Endometrial microvascular endothelial cells (primary cell): ENCODE measurements at regions not wholly inside any gene's neighbourhood (a gene's known extent, or its start where the extent isn't known, plus 50 kb on each side); places are given as distances from the start of the nearest gene placed in this dataset.

Experiments used
- in situ Hi-C: cut with HindIII; loops from 2 replicates; pipeline ENCODE4 v1.10.0; 2017; ENCODE audit warnings: low sequenced_read_pairs, low pct_unique_long_range_greater_than_20kb; ENCODE audit errors: inconsistent ontology term

- in situ Hi-C loops: no loop called here
Measured at GRCh38 chr3:159186581-159186980, 384.7 kb downstream of the MFSD1 start.

GRCh38 chr3:159187232-159187631 is 385.4 kb downstream of the MFSD1 start:
- in situ Hi-C loops: no loop called here

GRCh38 chr3:159187706-159188105 is 385.9 kb downstream of the MFSD1 start:
- in situ Hi-C loops: no loop called here

- in situ Hi-C loops: no loop called here
Measured at GRCh38 chr3:159189994-159190669, 388.3 kb downstream of the MFSD1 start.

DNA sequence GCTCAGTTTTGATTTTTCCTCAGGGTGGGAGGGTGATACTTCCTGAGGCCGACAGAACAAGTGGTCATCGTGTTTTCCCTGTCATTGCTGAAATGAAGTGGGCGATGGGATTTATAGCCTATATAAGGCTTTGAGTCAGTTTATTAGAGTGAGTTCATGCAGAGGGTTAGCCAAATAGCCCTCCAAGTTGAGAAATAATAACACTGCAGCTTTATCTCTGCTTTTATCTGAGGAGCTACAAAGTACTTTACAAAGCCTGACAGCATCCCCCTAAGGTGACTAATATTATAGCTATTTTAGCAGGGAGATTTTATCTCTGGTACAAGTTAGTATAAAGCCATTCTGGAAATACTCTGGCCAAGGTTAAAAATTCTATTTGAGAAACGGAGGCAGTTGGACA is 389.6 kb downstream of the MFSD1 start:
- in situ Hi-C loops: no loop called here

DNA sequence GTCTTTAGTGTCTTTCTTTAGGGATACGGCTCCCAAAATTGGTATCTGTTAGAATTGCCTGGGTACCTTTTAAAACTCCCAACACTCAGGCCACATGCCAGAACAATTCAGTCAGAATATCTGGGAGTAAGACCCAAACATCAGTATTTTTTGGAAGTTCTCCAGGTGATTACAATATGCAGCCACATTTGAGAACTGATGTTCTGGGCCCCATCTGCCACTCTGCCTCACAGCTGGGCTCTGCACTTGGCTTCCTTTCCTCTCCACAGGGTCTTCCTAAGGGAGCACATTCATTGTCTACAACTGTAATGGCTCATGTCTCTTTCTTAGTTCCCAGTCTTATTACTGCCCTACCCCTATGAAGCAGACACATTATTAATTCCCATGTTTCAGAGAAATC is 394.5 kb downstream of the MFSD1 start:
- in situ Hi-C loops: no loop called here

DNA sequence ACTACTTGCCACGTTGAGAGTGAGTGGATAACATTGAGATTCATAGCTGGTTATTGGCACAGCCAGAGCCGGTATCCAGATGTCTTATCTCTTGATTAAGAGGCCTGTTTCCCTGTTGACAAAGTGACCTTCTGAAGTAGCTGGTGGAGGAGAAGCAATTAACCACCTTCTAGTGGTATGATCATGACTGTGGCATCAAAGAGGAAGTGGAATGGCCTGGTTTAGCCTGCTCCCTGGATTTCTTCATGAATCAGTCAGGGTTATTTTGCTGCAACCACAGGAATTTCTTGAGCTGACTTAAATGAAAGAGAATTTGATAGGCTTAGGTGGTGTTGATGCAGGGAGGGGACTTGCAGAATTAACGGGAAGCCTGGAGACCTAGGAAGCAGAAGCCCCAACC is 398.3 kb downstream of the MFSD1 start:
- in situ Hi-C loops: no loop called here

- in situ Hi-C loops: no loop called here
Measured at GRCh38 chr3:159208050-159208449, 406.2 kb downstream of the MFSD1 start.

DNA sequence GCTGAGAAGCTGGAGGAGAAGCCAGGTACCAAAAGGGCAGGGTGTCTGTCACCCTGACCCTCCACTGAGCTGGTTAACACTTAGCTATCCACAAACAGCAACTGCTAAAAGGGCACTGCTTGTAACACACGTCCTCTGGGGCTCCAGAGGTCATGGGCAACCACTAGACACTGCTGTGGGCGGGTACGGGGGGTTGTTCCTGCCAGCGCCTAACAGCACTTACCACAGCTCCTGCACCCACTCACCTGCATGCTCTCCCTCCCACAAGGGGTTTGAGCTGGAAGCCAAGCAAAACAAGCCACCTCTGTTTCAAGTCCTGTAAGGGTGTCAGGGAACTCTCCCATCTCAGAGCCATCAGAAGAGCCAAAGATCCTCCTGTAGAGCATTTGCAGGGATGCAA is 407.6 kb downstream of the MFSD1 start:
- in situ Hi-C loops: no loop called here

GRCh38 chr3:159210336-159210735 is 408.5 kb downstream of the MFSD1 start:
- in situ Hi-C loops: no loop called here

GRCh38 chr3:159216311-159216710 is 414.5 kb downstream of the MFSD1 start:
- in situ Hi-C loops: no loop called here

- in situ Hi-C loops: no loop called here
Measured at GRCh38 chr3:159219231-159219630, 417.4 kb downstream of the MFSD1 start.

DNA sequence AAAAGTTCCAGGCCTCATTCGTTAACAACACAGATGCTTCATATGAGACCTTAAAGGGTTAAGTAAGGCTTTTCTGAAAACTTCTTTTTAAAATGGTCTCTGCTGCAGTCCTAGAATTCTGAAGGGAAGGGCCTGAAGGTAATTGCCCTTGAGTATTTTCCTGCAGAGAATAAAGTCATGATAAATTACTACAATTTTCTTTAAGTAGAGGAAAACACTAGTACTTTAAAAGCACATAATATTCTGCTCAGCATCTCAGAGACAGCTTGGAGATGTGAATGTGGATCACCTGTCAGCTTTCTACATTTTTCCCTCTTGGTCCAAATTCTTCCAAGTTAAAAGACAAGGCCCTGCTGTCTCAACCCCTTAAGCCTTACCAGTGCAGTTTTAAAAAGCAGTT is 419.5 kb downstream of the MFSD1 start:
- in situ Hi-C loops: no loop called here

DNA sequence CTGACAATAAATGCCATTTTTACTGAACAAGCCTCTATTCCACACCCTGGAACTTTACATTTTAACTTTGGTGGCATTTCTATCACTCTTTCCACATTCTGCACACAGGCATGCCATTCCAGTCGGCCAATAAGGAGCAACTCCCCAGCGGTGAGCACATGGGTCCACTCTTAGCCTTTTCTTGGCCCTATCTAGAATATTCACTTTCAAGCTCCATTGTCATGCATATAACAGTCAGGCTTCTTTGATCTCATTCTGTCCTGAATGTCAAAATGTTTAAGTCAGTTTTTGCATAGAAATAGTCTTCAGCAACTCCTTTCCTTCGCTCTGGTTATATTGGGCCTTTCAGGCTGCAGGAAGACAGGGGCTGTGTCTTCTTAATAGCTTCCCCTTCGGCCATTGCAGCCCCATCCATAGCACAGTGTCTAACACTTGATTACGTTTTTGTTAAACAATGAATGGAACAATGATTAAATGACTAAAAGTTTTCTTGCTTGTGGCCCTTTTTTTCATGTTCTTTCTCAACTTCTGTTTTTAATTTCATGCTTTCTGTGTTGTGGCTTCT is 427.3 kb downstream of the MFSD1 start:
- in situ Hi-C loops: no loop called here

DNA sequence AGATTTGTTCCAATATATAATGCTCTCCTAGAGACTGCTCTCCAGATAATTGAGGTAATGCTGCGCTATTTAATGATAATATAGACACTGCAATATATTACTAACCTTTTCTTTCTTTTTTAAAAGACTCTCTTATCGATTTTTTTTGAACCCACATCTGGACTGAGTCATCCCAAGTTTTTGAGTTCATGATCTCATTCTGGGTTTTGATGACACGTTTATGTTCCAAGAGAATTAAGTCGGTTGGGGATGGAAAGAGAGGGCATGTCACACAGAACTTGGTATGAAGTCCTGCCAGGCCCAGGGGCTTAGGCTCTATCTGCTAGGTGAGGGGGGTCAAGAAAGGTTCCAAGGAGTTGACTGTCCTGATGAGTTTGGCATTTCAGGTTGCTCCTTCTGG is 431.1 kb downstream of the MFSD1 start:
- in situ Hi-C loops: no loop called here

DNA sequence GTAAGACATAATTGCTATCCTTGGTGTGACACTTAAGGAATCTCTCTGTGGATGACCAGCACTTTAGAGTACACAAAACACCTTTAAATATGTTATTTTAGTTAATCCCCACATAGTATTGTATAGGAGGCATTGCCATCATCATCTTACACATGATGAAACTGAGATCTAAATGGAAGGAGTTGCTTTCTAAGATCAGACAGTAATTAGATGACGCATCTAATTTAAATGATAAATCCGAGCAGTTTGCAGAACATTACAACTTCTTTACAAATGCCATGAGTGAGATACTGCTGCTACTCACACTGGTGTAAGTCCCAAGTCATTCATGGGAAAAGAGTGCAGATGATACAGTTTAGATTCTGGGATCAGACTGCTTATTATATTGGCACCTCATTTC is 431.9 kb downstream of the MFSD1 start:
- in situ Hi-C loops: no loop called here

DNA sequence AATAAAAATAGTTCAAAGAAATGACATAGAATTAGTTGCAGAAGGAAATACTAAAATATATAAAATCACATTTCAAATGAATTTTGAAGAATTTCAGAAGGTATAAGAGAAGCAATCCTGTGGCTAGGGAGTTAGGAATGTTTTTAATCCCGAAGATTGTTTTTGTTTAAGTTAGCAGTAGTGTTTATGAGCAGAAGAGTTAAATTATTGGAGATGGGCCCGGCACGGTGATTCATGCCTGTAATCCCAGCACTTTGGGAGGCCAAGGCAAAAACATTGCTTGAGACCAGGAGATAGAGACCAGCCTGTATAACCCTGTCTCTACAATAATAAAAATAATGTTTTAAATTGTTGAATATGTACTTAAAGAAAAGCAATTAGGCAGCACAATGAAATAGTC is 432.5 kb downstream of the MFSD1 start:
- in situ Hi-C loops: no loop called here

- in situ Hi-C loops: no loop called here
Measured at GRCh38 chr3:159236321-159236720, 434.5 kb downstream of the MFSD1 start.

- in situ Hi-C loops: no loop called here
Measured at GRCh38 chr3:159237226-159237625, 435.4 kb downstream of the MFSD1 start.

DNA sequence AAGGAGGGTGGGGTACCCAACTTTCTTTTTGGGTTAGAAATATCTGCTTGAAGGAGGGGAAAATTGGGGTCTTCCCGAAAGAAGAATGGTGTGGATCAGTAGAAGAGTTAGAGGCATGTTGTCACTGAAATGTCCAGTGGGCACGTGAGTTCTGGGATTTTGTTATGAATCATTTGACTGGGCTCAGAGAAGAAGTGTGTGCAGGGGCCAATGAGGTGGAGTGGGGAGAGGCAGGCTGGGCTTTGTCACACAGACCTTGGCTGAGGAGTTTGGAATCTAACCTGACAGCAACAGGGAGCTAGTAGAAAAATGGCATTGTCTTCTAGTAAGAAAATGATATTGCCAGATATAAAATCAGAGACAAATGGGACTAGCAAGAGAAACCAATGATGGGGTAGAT is 436.8 kb downstream of the MFSD1 start:
- in situ Hi-C loops: no loop called here

- in situ Hi-C loops: no loop called here
Measured at GRCh38 chr3:159239059-159239458, 437.2 kb downstream of the MFSD1 start.
